DND-41 (cell line): ENCODE measurements at regions not wholly inside any gene's neighbourhood (a gene's known extent, or its start where the extent isn't known, plus 50 kb on each side); places are given as distances from the start of the nearest gene placed in this dataset.

ENCODE experiments used
- ATAC-seq: fragments of 200-7000 bp; cut with Tn5 transposase; 3 replicates; pipeline ENCODE4 v1.9.1; 2021; ENCODE audit warnings: low read depth; ENCODE audit not compliant: insufficient read depth
- DNase-seq: peaks from one replicate; pipeline ENCODE4 v3.0.0-alpha.2; 2020
- H2AFZ ChIP-seq: 2 replicates; pipeline ENCODE4 v1.6.0; 2012; ENCODE audit warnings: low read depth, low read length
- H3K27ac ChIP-seq: 2 replicates; pipeline ENCODE4 v1.5.1; 2012; ENCODE audit warnings: low read length, inconsistent platforms
- H3K27me3 ChIP-seq: fragments of 200-600 bp; sonication (generic); 2 replicates; pipeline ENCODE4 v1.6.0; 2012; ENCODE audit warnings: low read length, mild to moderate bottlenecking, inconsistent platforms; ENCODE audit not compliant: insufficient read depth, poor library complexity
- H3K36me3 ChIP-seq: 2 replicates; pipeline ENCODE4 v1.5.1; 2012; ENCODE audit warnings: low read length, inconsistent platforms; ENCODE audit not compliant: insufficient read depth
- H3K4me1 ChIP-seq: 2 replicates; pipeline ENCODE4 v1.5.1; 2012; ENCODE audit warnings: mild to moderate bottlenecking, low read length; ENCODE audit not compliant: insufficient read depth
- H3K4me2 ChIP-seq: 2 replicates; pipeline ENCODE4 v1.6.0; 2012; ENCODE audit warnings: mild to moderate bottlenecking, moderate library complexity, low read length, inconsistent platforms; ENCODE audit not compliant: insufficient read depth
- H3K4me3 ChIP-seq, 2 experiments: fragments of 200-600 bp in 1 of 2; shearing (Covaris generic) in 1 of 2; 2 replicates each; pipeline ENCODE4 v1.5.1; 2012 to 2016; ENCODE audit warnings: inconsistent platforms in 2 of 2, low read length in 2 of 2, mild to moderate bottlenecking in 2 of 2, low read depth in 1 of 2, moderate library complexity in 1 of 2
- H3K79me2 ChIP-seq: 2 replicates; pipeline ENCODE4 v1.6.0; 2012; ENCODE audit warnings: low read length, inconsistent platforms; ENCODE audit not compliant: insufficient read depth
- H3K9ac ChIP-seq: 2 replicates; pipeline ENCODE4 v1.6.0; 2012; ENCODE audit warnings: low read depth, mild to moderate bottlenecking, inconsistent platforms, low read length, moderate library complexity
- H3K9me3 ChIP-seq: 2 replicates; pipeline ENCODE4 v1.5.1; 2012; ENCODE audit warnings: low read length, moderate library complexity, mild to moderate bottlenecking, inconsistent platforms; ENCODE audit not compliant: insufficient read depth, severe bottlenecking
- H4K20me1 ChIP-seq: 2 replicates; pipeline ENCODE4 v1.6.0; 2012; ENCODE audit warnings: low read length; ENCODE audit not compliant: insufficient read depth
- EZH2 ChIP-seq: IDR thresholded peaks from 3 replicates; pipeline ENCODE4 v1.6.1; 2012; ENCODE audit warnings: borderline replicate concordance, low read depth, mild to moderate bottlenecking, moderate library complexity, low read length, inconsistent platforms; ENCODE audit not compliant: severe bottlenecking
- TF ChIP-seq, protein P1 (sequence below): IDR thresholded peaks from 2 replicates; pipeline ENCODE4 v1.5.1; 2012; ENCODE audit warnings: borderline replicate concordance, low read length, moderate library complexity, mild to moderate bottlenecking; ENCODE audit not compliant: poor library complexity, severe bottlenecking; ENCODE audit errors: extremely low read depth

DNA sequence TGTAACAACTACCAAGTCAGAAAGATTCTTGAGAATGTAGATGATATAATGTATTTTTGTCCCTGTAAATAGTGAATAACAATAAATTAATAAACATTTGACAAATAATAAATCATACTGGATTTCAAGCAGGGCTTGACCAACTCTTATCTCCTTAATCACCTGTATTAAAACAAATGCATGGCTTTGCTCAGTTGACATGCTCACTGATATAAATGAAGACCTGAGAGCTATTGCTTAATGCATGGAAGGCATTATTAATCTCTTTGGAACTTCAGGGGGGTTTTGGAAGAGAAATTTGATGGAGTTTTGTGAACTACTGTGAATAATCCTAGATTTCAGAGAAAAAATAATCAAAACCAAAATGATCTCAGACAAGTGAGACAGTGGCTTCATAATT is 1420.4 kb upstream of the TENM4 start:
- TF ChIP-seq, protein P1, sequence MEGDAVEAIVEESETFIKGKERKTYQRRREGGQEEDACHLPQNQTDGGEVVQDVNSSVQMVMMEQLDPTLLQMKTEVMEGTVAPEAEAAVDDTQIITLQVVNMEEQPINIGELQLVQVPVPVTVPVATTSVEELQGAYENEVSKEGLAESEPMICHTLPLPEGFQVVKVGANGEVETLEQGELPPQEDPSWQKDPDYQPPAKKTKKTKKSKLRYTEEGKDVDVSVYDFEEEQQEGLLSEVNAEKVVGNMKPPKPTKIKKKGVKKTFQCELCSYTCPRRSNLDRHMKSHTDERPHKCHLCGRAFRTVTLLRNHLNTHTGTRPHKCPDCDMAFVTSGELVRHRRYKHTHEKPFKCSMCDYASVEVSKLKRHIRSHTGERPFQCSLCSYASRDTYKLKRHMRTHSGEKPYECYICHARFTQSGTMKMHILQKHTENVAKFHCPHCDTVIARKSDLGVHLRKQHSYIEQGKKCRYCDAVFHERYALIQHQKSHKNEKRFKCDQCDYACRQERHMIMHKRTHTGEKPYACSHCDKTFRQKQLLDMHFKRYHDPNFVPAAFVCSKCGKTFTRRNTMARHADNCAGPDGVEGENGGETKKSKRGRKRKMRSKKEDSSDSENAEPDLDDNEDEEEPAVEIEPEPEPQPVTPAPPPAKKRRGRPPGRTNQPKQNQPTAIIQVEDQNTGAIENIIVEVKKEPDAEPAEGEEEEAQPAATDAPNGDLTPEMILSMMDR, result no peak
- no peak overlapping the region for H3K4me3 ChIP-seq
- H3K36me3 ChIP-seq, result no peaks in the 10 kb centered on the region
- H3K9me3 ChIP-seq, result no peaks in the 10 kb centered on the region
- H3K27ac ChIP-seq, result no peak overlapping the region
- no peaks in the 10 kb centered on the region for H3K4me1 ChIP-seq
- no peaks in the 10 kb centered on the region for H3K27me3 ChIP-seq
- ATAC-seq, result no peak
- H2AFZ ChIP-seq, result no peak overlapping the region
- no peak overlapping the region for H3K4me2 ChIP-seq
- no peak for DNase-seq
- no peak overlapping the region for H3K9ac ChIP-seq
- H4K20me1 ChIP-seq, result no peaks in the 10 kb centered on the region
- no peaks in the 10 kb centered on the region for H3K79me2 ChIP-seq

DNA sequence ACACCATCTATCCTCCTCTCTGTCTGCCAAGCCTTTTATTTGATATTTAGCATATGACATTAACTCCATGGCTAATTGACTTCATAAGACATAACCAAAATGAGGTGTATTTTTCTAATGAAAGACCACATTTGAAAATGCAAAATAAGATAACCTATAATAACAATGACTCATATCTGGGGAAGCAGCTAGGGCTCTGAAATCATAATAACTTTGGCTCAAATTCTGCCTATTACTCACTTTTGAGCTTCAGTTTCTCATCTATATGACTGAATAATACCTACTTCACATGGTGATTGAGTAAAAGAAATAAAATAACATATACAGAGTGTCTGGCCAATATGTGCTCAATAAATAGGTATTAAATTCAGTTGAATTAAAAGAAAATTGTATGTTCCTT is 1419.8 kb upstream of the TENM4 start:
- H3K27me3 ChIP-seq, result no peaks in the 10 kb centered on the region
- H4K20me1 ChIP-seq, result no peaks in the 10 kb centered on the region
- H3K4me3 ChIP-seq, result no peak overlapping the region
- TF ChIP-seq, protein P1, result no peak
- no peak for TF ChIP-seq EZH2
- no peaks in the 10 kb centered on the region for H3K9me3 ChIP-seq
- no peak overlapping the region for H3K9ac ChIP-seq
- no peak for ATAC-seq
- no peak overlapping the region for H3K4me2 ChIP-seq
- H3K4me1 ChIP-seq, result no peaks in the 10 kb centered on the region
- no peaks in the 10 kb centered on the region for H3K79me2 ChIP-seq
- H2AFZ ChIP-seq, result no peak overlapping the region
- no peak for DNase-seq
- H3K36me3 ChIP-seq, result no peaks in the 10 kb centered on the region
- no peak overlapping the region for H3K27ac ChIP-seq

DNA sequence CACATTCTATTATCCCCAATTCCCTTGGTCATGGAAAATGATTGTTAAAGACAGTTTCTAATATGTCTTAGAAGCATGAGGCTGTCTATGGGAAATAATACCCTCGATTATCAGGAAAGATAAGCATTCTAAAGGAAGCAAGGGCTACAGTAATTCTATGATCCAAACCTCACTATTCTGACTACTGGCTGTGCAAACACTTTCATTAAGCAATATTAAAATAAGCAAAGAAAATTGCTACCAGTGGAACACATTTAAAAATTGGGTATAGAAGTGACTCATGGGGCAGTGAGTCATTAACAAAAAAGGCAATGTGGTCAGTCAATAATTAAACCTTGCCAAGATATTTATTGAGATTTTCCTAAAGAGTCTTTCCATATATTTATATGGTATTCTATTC is 1415.2 kb upstream of the TENM4 start:
- H3K79me2 ChIP-seq, result no peaks in the 10 kb centered on the region
- no peak for DNase-seq

More for the DNA sequence above, 1415.2 kb upstream of the TENM4 start:
- H3K27me3 ChIP-seq, result no peaks in the 10 kb centered on the region
- no peak overlapping the region for H2AFZ ChIP-seq
- ATAC-seq, result no peak
- H3K4me1 ChIP-seq, result no peaks in the 10 kb centered on the region
- H3K9ac ChIP-seq, result no peak overlapping the region
- no peaks in the 10 kb centered on the region for H3K36me3 ChIP-seq
- H3K9me3 ChIP-seq, result no peaks in the 10 kb centered on the region
- H4K20me1 ChIP-seq, result no peaks in the 10 kb centered on the region
- TF ChIP-seq, protein P1, result no peak
- no peak for TF ChIP-seq EZH2
- no peak overlapping the region for H3K4me3 ChIP-seq
- H3K27ac ChIP-seq, result no peak overlapping the region
- H3K4me2 ChIP-seq, result no peak overlapping the region
